PC-3 (cell line): ENCODE measurements at regions not wholly inside any gene's neighbourhood (a gene's known extent, or its start where the extent isn't known, plus 50 kb on each side); places are given as distances from the start of the nearest gene placed in this dataset.

Experiments used
- ATAC-seq: fragments of 200-7000 bp; cut with Tn5 transposase; 2 replicates; pipeline ENCODE4 v1.9.1; 2020; ENCODE audit warnings: mild to moderate bottlenecking, moderate library complexity
- BruUV-seq: library from RNA; stranded (reverse); fragments of 400-500 nt; replicated peaks from 2 replicates; lab custom pipeline; 2021; lab: Mats Ljungman, UMichigan
- CTCF ChIA-PET: fragments of 300-600 bp; sonication (Branson Sonifier 250); formaldehyde crosslinking; loops from one replicate; lab custom pipeline; 2022; ENCODE audit warnings: antibody characterized with exemption; lab: Charles Lee
- POLR2A ChIA-PET: fragments of 300-600 bp; sonication (Branson Sonifier 250); formaldehyde crosslinking; loops from one replicate; lab custom pipeline; 2022; ENCODE audit warnings: antibody characterized with exemption; ENCODE audit not compliant: unreplicated experiment; lab: Charles Lee
- DNase-seq: peaks from one replicate; pipeline ENCODE4 v3.0.0-alpha.2; 2015
- H2AFZ ChIP-seq: fragments of 300-600 bp; sonication (generic); 2 replicates; pipeline ENCODE4 v1.6.0; 2016; ENCODE audit warnings: antibody characterized with exemption, low read length
- H3F3A ChIP-seq: fragments of 300-600 bp; sonication (generic); one replicate; pipeline ENCODE4 v1.6.0; 2017; ENCODE audit warnings: antibody characterized with exemption, low read length, control low read depth, mild to moderate bottlenecking; ENCODE audit not compliant: unreplicated experiment
- H3K27ac ChIP-seq: fragments of 300-600 bp; sonication (generic); 2 replicates; pipeline ENCODE4 v1.5.1; 2016; ENCODE audit warnings: mild to moderate bottlenecking, low read length
- H3K27me3 ChIP-seq: fragments of 300-600 bp; sonication (generic); 2 replicates; pipeline ENCODE4 v1.6.1; 2016; ENCODE audit warnings: low read length, mixed read lengths
- H3K36me3 ChIP-seq: fragments of 300-600 bp; sonication (generic); 2 replicates; pipeline ENCODE4 v1.6.1; 2016; ENCODE audit warnings: low read depth, mixed run types, low read length, mixed read lengths
- H3K4me1 ChIP-seq: fragments of 300-600 bp; sonication (generic); 2 replicates; pipeline ENCODE4 v1.5.1; 2016; ENCODE audit warnings: low read length; ENCODE audit not compliant: insufficient read depth
- H3K4me2 ChIP-seq: fragments of 300-600 bp; sonication (generic); 2 replicates; pipeline ENCODE4 v1.6.0; 2016; ENCODE audit warnings: low read length
- H3K4me3 ChIP-seq: fragments of 300-600 bp; sonication (generic); 2 replicates; pipeline ENCODE4 v1.5.1; 2016; ENCODE audit warnings: mild to moderate bottlenecking, low read length, mixed read lengths
- H3K79me2 ChIP-seq: fragments of 300-600 bp; sonication (generic); 2 replicates; pipeline ENCODE4 v1.6.1; 2017; ENCODE audit warnings: low read length, mixed read lengths
- H3K9ac ChIP-seq: fragments of 300-600 bp; sonication (generic); 2 replicates; pipeline ENCODE4 v1.6.0; 2016; ENCODE audit warnings: mild to moderate bottlenecking, low read length
- H3K9me2 ChIP-seq: fragments of 300-600 bp; sonication (generic); replicated peaks from 2 replicates; pipeline ENCODE4 v1.6.1; 2016; ENCODE audit warnings: mixed run types, low read length, mixed read lengths
- H3K9me3 ChIP-seq: fragments of 300-600 bp; sonication (generic); 2 replicates; pipeline ENCODE4 v1.6.1; 2016; ENCODE audit warnings: low read length, mixed read lengths
- H4K20me1 ChIP-seq: fragments of 300-600 bp; sonication (generic); 2 replicates; pipeline ENCODE4 v1.6.1; 2016; ENCODE audit warnings: low read length, mixed read lengths
- CTCF ChIP-seq: fragments of 300-600 bp; sonication (generic); conservative IDR thresholded peaks from 2 replicates; pipeline ENCODE4 v1.5.1; 2017; ENCODE audit warnings: antibody characterized with exemption, low read depth, mild to moderate bottlenecking, low read length
- EZH2 ChIP-seq: fragments of 300-600 bp; sonication (generic); IDR thresholded peaks from one replicate; pipeline ENCODE4 v1.6.1; 2017; ENCODE audit warnings: antibody characterized with exemption, mild to moderate bottlenecking, low read length; ENCODE audit not compliant: unreplicated experiment
- EZH2phosphoT487 ChIP-seq: fragments of 300-600 bp; sonication (generic); IDR thresholded peaks from 2 replicates; pipeline ENCODE4 v1.6.1; 2018; ENCODE audit warnings: mild to moderate bottlenecking, antibody characterized with exemption, low read length, borderline replicate concordance
- intact Hi-C: fragments of 100-400 bp; cut with micrococcal nuclease; formaldehyde crosslinking; loops from 2 replicates; pipeline ENCODE4 v1.9.0; 2023

- BruUV-seq: no TSS peak
- TF ChIP-seq EZH2phosphoT487 (no peak), EZH2 (no peak), CTCF (no peak)
- DNase-seq (no peak), ATAC-seq (no peak)
- H3K4me3 ChIP-seq: no peak overlapping the region
- H2AFZ ChIP-seq: no peak overlapping the region
- POLR2A ChIA-PET: no interaction called here
- peaks cover 13% of the 10 kb centered on the region; the same call in 1 of the 2 replicates for H3K9me3 ChIP-seq
- no peaks in the 10 kb centered on the region for H3K9me2 ChIP-seq
- CTCF ChIA-PET: no interaction called here
- no peaks in the 10 kb centered on the region for H4K20me1 ChIP-seq
- no peak overlapping the region for H3K9ac ChIP-seq
- no peaks in the 10 kb centered on the region for H3K36me3 ChIP-seq
- H3K4me1 ChIP-seq: no peaks in the 10 kb centered on the region
- no peaks in the 10 kb centered on the region for H3K79me2 ChIP-seq
- H3F3A ChIP-seq: no peaks in the 10 kb centered on the region
- no peak overlapping the region for H3K27ac ChIP-seq
- no peak overlapping the region for H3K4me2 ChIP-seq
- intact Hi-C loops: no loop called here
- no peaks in the 10 kb centered on the region for H3K27me3 ChIP-seq
These were observed 858.4 kb upstream of the ARPP21 start for GRCh38 chr3:34780973-34781372.

GRCh38 chr3:34782871-34783270, 856.5 kb upstream of the ARPP21 start:
- Histone ChIP-seq H3K27ac (no peak overlapping the region), H3K9me3 (peaks cover 17% of the 10 kb centered on the region; the same call in 1 of the 2 replicates), H3K9ac (no peak overlapping the region), H3F3A (no peaks in the 10 kb centered on the region), H4K20me1 (no peaks in the 10 kb centered on the region), H3K27me3 (no peaks in the 10 kb centered on the region), H3K79me2 (no peaks in the 10 kb centered on the region), H2AFZ (no peak overlapping the region), H3K4me1 (no peaks in the 10 kb centered on the region), H3K4me3 (no peak overlapping the region), H3K9me2 (no peaks in the 10 kb centered on the region), H3K4me2 (no peak overlapping the region), H3K36me3 (no peaks in the 10 kb centered on the region)
- no peak for DNase-seq
- BruUV-seq: no TSS peak
- POLR2A ChIA-PET: no interaction called here
- no peak for ATAC-seq
- CTCF ChIA-PET: no interaction called here
- no peak for TF ChIP-seq EZH2phosphoT487
- TF ChIP-seq CTCF: no peak
- no peak for TF ChIP-seq EZH2
- intact Hi-C loops: no loop called here

- Histone ChIP-seq H3K27ac (no peak overlapping the region), H3F3A (no peaks in the 10 kb centered on the region), H3K9me3 (peaks cover 11% of the 10 kb centered on the region; the same call in 1 of the 2 replicates), H2AFZ (no peak overlapping the region), H3K4me1 (no peaks in the 10 kb centered on the region), H3K79me2 (no peaks in the 10 kb centered on the region), H3K9me2 (no peaks in the 10 kb centered on the region), H3K27me3 (no peaks in the 10 kb centered on the region), H4K20me1 (no peaks in the 10 kb centered on the region), H3K36me3 (no peaks in the 10 kb centered on the region), H3K4me3 (no peak overlapping the region), H3K4me2 (no peak overlapping the region), H3K9ac (no peak overlapping the region)
- ATAC-seq (no peak), DNase-seq (no peak)
- CTCF ChIA-PET: no interaction called here
- intact Hi-C loops: no loop called here
- no TSS peak for BruUV-seq
- POLR2A ChIA-PET: no interaction called here
- TF ChIP-seq EZH2 (no peak), CTCF (no peak), EZH2phosphoT487 (no peak)
These were observed 855.4 kb upstream of the ARPP21 start for GRCh38 chr3:34783876-34784275.
